ENCODE measurements at regions not wholly inside any gene's neighbourhood (a gene's known extent, or its start where the extent isn't known, plus 50 kb on each side); places are given as distances from the start of the nearest gene placed in this dataset.

DNA sequence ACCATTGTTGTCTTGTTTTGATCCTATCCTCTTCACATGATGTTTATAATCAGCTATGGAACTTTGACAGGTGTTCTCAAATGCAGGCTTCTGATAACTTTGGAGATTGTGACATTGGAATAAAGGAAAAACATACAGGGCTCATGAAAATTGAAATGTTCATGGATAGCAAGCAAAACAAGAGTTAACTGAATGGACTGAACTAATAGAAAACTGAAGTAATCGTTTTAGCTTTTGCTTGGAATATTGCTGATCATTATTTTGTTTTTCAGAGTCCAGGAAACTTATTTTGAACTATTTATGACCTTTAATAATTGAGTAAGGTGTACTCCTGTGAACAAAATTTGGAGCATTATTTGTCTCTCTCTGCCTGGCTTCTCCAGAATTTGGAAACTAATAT is 436.7 kb upstream of the CDH9 start:
- TF ChIP-seq, protein P1, sequence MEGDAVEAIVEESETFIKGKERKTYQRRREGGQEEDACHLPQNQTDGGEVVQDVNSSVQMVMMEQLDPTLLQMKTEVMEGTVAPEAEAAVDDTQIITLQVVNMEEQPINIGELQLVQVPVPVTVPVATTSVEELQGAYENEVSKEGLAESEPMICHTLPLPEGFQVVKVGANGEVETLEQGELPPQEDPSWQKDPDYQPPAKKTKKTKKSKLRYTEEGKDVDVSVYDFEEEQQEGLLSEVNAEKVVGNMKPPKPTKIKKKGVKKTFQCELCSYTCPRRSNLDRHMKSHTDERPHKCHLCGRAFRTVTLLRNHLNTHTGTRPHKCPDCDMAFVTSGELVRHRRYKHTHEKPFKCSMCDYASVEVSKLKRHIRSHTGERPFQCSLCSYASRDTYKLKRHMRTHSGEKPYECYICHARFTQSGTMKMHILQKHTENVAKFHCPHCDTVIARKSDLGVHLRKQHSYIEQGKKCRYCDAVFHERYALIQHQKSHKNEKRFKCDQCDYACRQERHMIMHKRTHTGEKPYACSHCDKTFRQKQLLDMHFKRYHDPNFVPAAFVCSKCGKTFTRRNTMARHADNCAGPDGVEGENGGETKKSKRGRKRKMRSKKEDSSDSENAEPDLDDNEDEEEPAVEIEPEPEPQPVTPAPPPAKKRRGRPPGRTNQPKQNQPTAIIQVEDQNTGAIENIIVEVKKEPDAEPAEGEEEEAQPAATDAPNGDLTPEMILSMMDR (IDR thresholded peaks at IDR 0.05), result no peak
- TF ChIP-seq POLR2A (IDR thresholded peaks at IDR 0.05), result no peak

Measured in body of pancreas (tissue), 4 donors.